Prostate gland (tissue), 2 donors: ENCODE measurements at regions not wholly inside any gene's neighbourhood (a gene's known extent, or its start where the extent isn't known, plus 50 kb on each side); places are given as distances from the start of the nearest gene placed in this dataset.
"Not testable (repeated sequence)": the region's sequence is repeated elsewhere in the genome, so short reads cannot be mapped to it uniquely, and the experiment has no call there.

Source experiments
- DNase-seq: peaks from one replicate; pipeline ENCODE4 v3.0.0-alpha.2; 2019; ENCODE audit warnings: low spot score
- H3K27ac ChIP-seq, 2 donors: fragments of 200-600 bp; sonication (generic); 2 replicates each; pipeline ENCODE4 v1.5.1; 2017 to 2019
- H3K27me3 ChIP-seq: fragments of 200-600 bp; sonication (generic); replicated peaks from 2 replicates; pipeline ENCODE4 v1.5.1; 2019; ENCODE audit not compliant: insufficient read depth
- H3K36me3 ChIP-seq, 2 donors: fragments of 200-600 bp; sonication (generic); 1 replicate in 1 of 2; 2 replicates in 1 of 2; pipeline versions ENCODE4 v1.5.1 to v1.8.1; 2017 to 2019
- H3K4me1 ChIP-seq: fragments of 200-600 bp; sonication (generic); replicated peaks from 2 replicates; pipeline ENCODE4 v1.5.1; 2019
- H3K4me3 ChIP-seq, 2 donors: fragments of 200-600 bp; sonication (generic); 2 replicates each; pipeline ENCODE4 v1.5.1; 2017 to 2019
- H3K9me3 ChIP-seq: fragments of 200-600 bp; sonication (generic); 2 replicates; pipeline ENCODE4 v1.5.1; 2017
- CTCF ChIP-seq, 4 experiments: fragments of 200-600 bp in 2 of 4; fragments of 450-650 bp in 2 of 4; sonication (generic) in 2 of 4; IDR thresholded peaks; 1 replicate in 3 of 4; 2 replicates in 1 of 4; pipeline ENCODE4 v1.5.1; 2016 to 2019; ENCODE audit warnings: antibody characterized with exemption in 4 of 4, mild to moderate bottlenecking in 2 of 4, moderate library complexity in 2 of 4
- POLR2A ChIP-seq: fragments of 450-650 bp; IDR thresholded peaks from one replicate; pipeline ENCODE4 v1.6.1; 2016; ENCODE audit warnings: antibody characterized with exemption, mild to moderate bottlenecking
- POLR2AphosphoS5 ChIP-seq: sonication (generic); formaldehyde crosslinking; IDR thresholded peaks from one replicate; pipeline ENCODE4 v1.6.1; 2017; ENCODE audit warnings: antibody characterized with exemption
- WGBS: methylation state at CpG from one replicate; pipeline ENCODE4 v1.1.5; 2018; 5-methylcytosine and 5-hydroxymethylcytosine counted together
- intact Hi-C: fragments of 100-400 bp; cut with DNase I; formaldehyde crosslinking; loops from one replicate; pipeline ENCODE4 v1.14.2; 2022

GRCh38 chr6:113060664-113061063 is 713.5 kb downstream of the RFPL4B start:
- H3K27me3 ChIP-seq: no peaks in the 10 kb centered on the region
- H3K9me3 ChIP-seq: no peaks in the 10 kb centered on the region
- intact Hi-C loops: no loop called here
- DNase-seq: no peak
- 66% methylated on average over 2 of the region's 2 CpGs for WGBS
- no peaks in the 10 kb centered on the region for H3K4me1 ChIP-seq
- no peak overlapping the region for H3K4me3 ChIP-seq
- TF ChIP-seq CTCF (IDR thresholded peaks at IDR 0.05): no peak
- no peaks in the 10 kb centered on the region for H3K36me3 ChIP-seq
- no peak overlapping the region for H3K27ac ChIP-seq

- no peaks in the 10 kb centered on the region for H3K36me3 ChIP-seq
- TF ChIP-seq POLR2AphosphoS5 (no peak), POLR2A (no peak), CTCF (IDR thresholded peaks at IDR 0.05) (no peak)
- no peak overlapping the region for H3K4me3 ChIP-seq
- H3K4me1 ChIP-seq: no peaks in the 10 kb centered on the region
- H3K27me3 ChIP-seq: no peaks in the 10 kb centered on the region
- intact Hi-C loops: no loop called here
- H3K9me3 ChIP-seq: no peaks in the 10 kb centered on the region
- H3K27ac ChIP-seq: no peak overlapping the region
- DNase-seq: no peak
- WGBS: 42% methylated on average over 2 of the region's 2 CpGs
Measured at GRCh38 chr6:113065611-113066010, 718.5 kb downstream of the RFPL4B start.

GRCh38 chr6:113067612-113068275 is 720.6 kb downstream of the RFPL4B start:
- TF ChIP-seq POLR2A (no peak), CTCF (IDR thresholded peaks at IDR 0.05) (no peak), POLR2AphosphoS5 (no peak)
- Histone ChIP-seq H3K4me3 (no peak overlapping the region), H3K27me3 (no peaks in the 10 kb centered on the region), H3K4me1 (no peaks in the 10 kb centered on the region), H3K36me3 (no peaks in the 10 kb centered on the region), H3K9me3 (no peaks in the 10 kb centered on the region), H3K27ac (no peak overlapping the region)
- DNase-seq: no peak
- intact Hi-C loops: no loop called here
- WGBS: 87% methylated on average over 3 of the region's 3 CpGs

GRCh38 chr6:113068570-113068969 is 721.4 kb downstream of the RFPL4B start:
- Histone ChIP-seq H3K4me1 (no peaks in the 10 kb centered on the region), H3K9me3 (no peaks in the 10 kb centered on the region), H3K4me3 (no peak overlapping the region), H3K36me3 (no peaks in the 10 kb centered on the region), H3K27me3 (no peaks in the 10 kb centered on the region), H3K27ac (no peak overlapping the region)
- WGBS: 76% methylated on average over 2 of the region's 2 CpGs
- no peak for DNase-seq
- intact Hi-C loops: no loop called here
- TF ChIP-seq CTCF (IDR thresholded peaks at IDR 0.05) (no peak), POLR2A (no peak), POLR2AphosphoS5 (no peak)

- H3K4me1 ChIP-seq, H3K9me3 ChIP-seq, H3K36me3 ChIP-seq, H3K27me3 ChIP-seq, H3K27ac ChIP-seq, intact Hi-C loops, H3K4me3 ChIP-seq, DNase-seq: not testable (repeated sequence)
- WGBS: 85% methylated on average over 3 of the region's 3 CpGs
Measured at GRCh38 chr6:113070681-113071080, 723.6 kb downstream of the RFPL4B start.
